OCI-LY3 (cell line): ENCODE measurements at regions not wholly inside any gene's neighbourhood (a gene's known extent, or its start where the extent isn't known, plus 50 kb on each side); places are given as distances from the start of the nearest gene placed in this dataset.

Source experiments
- CTCF ChIP-seq: fragments of 200-600, 300-600 bp; sonication (generic); IDR thresholded peaks from 2 replicates; pipeline ENCODE4 v1.5.1; 2014; ENCODE audit warnings: antibody characterized with exemption, low read length, low read depth
- EZH2phosphoT487 ChIP-seq: fragments of 200-600 bp; shearing (Covaris generic); IDR thresholded peaks from 2 replicates; pipeline ENCODE4 v1.6.1; 2018; ENCODE audit warnings: antibody characterized with exemption, mixed run types, low read depth

- TF ChIP-seq CTCF, result no peak
- no peak for TF ChIP-seq EZH2phosphoT487
These were observed 344.9 kb upstream of the CHRM2 start for GRCh38 chr7:136523571-136523970.
